HL-60 (cell line): ENCODE measurements at regions not wholly inside any gene's neighbourhood (a gene's known extent, or its start where the extent isn't known, plus 50 kb on each side); places are given as distances from the start of the nearest gene placed in this dataset.
"Not testable (repeated sequence)": the region's sequence is repeated elsewhere in the genome, so short reads cannot be mapped to it uniquely, and the experiment has no call there.

Experiments used
- DNase-seq, 2 experiments: peaks; one replicate each; pipeline ENCODE4 v3.0.0-alpha.2; 2010 to 2020; ENCODE audit warnings: low read depth in 1 of 2, low spot score in 1 of 2
- H3K27ac ChIP-seq: fragments of 250-450 bp; sonication (Bioruptor Pico); replicated peaks from 2 replicates; pipeline ENCODE4 v1.5.1; 2020; ENCODE audit warnings: mild to moderate bottlenecking, moderate library complexity
- H3K27me3 ChIP-seq: fragments of 250-450 bp; sonication (Bioruptor Pico); 2 replicates; pipeline ENCODE4 v1.5.1; 2021; ENCODE audit warnings: mild to moderate bottlenecking, moderate library complexity; ENCODE audit not compliant: insufficient read depth, poor library complexity, severe bottlenecking
- H3K4me3 ChIP-seq: replicated peaks from 2 replicates; pipeline ENCODE4 v1.5.1; 2011; ENCODE audit warnings: mild to moderate bottlenecking, control low read depth, low read length; ENCODE audit not compliant: insufficient read depth
- GABPA ChIP-seq: IDR thresholded peaks from 2 replicates; pipeline ENCODE4 v1.6.1; 2012; ENCODE audit warnings: low read depth
- POLR2AphosphoS5 ChIP-seq: IDR thresholded peaks from 2 replicates; pipeline ENCODE4 v1.6.1; 2012; ENCODE audit warnings: low read depth
- REST ChIP-seq: IDR thresholded peaks from 2 replicates; pipeline ENCODE4 v1.6.1; 2012; ENCODE audit warnings: low read depth; ENCODE audit not compliant: insufficient replicate concordance
- SPI1 ChIP-seq: IDR thresholded peaks from 2 replicates; pipeline ENCODE4 v1.6.1; 2012; ENCODE audit warnings: low read depth, mild to moderate bottlenecking, borderline replicate concordance
- TF ChIP-seq, protein P1 (sequence below): IDR thresholded peaks from one replicate; pipeline ENCODE4 v1.5.1; 2011; ENCODE audit warnings: low read length, control low read depth, inconsistent platforms; ENCODE audit not compliant: insufficient read depth

DNA sequence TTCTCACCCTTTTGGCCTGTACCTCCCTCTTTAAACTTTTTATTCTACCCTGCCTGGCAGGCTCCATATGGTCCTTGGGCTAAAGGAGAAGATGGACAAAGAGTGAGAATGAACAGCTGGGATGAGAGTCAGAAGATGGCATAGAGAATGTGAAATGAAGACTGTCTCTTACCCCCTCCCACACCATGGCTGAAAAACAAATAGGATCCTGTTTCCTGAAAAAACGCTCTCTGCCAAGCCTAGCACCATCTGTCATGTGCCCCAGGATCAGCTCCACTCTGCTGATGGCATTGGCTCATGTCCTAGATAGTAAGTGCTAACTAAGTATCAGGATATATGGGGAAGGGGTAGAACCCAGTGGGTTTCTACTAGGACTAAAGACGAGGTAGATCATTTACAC is 238.6 kb downstream of the MEX3B start:
- H3K27me3 ChIP-seq, result no peaks in the 10 kb centered on the region
- TF ChIP-seq, protein P1, sequence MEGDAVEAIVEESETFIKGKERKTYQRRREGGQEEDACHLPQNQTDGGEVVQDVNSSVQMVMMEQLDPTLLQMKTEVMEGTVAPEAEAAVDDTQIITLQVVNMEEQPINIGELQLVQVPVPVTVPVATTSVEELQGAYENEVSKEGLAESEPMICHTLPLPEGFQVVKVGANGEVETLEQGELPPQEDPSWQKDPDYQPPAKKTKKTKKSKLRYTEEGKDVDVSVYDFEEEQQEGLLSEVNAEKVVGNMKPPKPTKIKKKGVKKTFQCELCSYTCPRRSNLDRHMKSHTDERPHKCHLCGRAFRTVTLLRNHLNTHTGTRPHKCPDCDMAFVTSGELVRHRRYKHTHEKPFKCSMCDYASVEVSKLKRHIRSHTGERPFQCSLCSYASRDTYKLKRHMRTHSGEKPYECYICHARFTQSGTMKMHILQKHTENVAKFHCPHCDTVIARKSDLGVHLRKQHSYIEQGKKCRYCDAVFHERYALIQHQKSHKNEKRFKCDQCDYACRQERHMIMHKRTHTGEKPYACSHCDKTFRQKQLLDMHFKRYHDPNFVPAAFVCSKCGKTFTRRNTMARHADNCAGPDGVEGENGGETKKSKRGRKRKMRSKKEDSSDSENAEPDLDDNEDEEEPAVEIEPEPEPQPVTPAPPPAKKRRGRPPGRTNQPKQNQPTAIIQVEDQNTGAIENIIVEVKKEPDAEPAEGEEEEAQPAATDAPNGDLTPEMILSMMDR, result no peak
- TF ChIP-seq POLR2AphosphoS5 (no peak), REST (no peak), GABPA (no peak), SPI1 (no peak)
- H3K4me3 ChIP-seq, result no peak overlapping the region
- H3K27ac ChIP-seq, result no peak overlapping the region
- DNase-seq, result no peak

DNA sequence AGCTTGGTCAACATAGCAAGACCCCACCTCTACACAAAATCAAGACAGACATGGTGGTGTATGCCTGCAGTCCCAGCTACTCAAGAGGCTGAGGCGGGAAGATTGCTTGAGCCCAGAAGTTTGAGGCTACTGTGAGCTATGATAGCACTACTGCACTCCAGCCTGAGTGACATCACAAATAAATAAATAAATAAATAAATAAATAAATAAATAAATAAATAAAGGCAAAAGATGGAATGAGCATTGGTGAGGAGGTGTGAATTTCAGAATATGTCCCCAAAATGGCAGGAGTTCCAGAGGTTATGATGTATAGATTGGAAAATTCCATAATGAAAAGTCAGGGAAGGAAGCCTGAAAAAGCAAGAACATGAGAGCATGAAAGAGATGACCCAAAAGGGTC is 249.9 kb downstream of the MEX3B start:
- TF ChIP-seq POLR2AphosphoS5 (no peak), GABPA (no peak)
- TF ChIP-seq, protein P1, result no peak
- DNase-seq, result no peak

GRCh38 chr15:81792646-81793045 is 253.2 kb downstream of the MEX3B start:
- H3K27me3 ChIP-seq, result no peaks in the 10 kb centered on the region
- DNase-seq, result no peak
- no peak overlapping the region for H3K27ac ChIP-seq
- TF ChIP-seq POLR2AphosphoS5, result no peak
- TF ChIP-seq REST, result no peak
- TF ChIP-seq SPI1, result no peak
- no peak for TF ChIP-seq GABPA
- TF ChIP-seq, protein P1, result no peak
- H3K4me3 ChIP-seq, result no peak overlapping the region

More for the DNA sequence above, 249.9 kb downstream of the MEX3B start:
- H3K27me3 ChIP-seq, result no peaks in the 10 kb centered on the region
- no peak overlapping the region for H3K27ac ChIP-seq
- H3K4me3 ChIP-seq, result no peak overlapping the region

- not testable (repeated sequence) for H3K27ac ChIP-seq, H3K27me3 ChIP-seq, DNase-seq, H3K4me3 ChIP-seq
Measured at GRCh38 chr15:81791322-81791721, 254.5 kb downstream of the MEX3B start.

- H3K27ac ChIP-seq, result no peak overlapping the region
- no peaks in the 10 kb centered on the region for H3K27me3 ChIP-seq
- no peak for DNase-seq
- H3K4me3 ChIP-seq, result no peak overlapping the region
- TF ChIP-seq REST (no peak), SPI1 (no peak), GABPA (no peak), POLR2AphosphoS5 (no peak)
- TF ChIP-seq, protein P1, result no peak
Measured at GRCh38 chr15:81789403-81789802, 256.4 kb downstream of the MEX3B start.
